ENCODE measurements at regions not wholly inside any gene's neighbourhood (a gene's known extent, or its start where the extent isn't known, plus 50 kb on each side); places are given as distances from the start of the nearest gene placed in this dataset.
"Not testable (repeated sequence)": the region's sequence is repeated elsewhere in the genome, so short reads cannot be mapped to it uniquely, and the experiment has no call there.

DNA sequence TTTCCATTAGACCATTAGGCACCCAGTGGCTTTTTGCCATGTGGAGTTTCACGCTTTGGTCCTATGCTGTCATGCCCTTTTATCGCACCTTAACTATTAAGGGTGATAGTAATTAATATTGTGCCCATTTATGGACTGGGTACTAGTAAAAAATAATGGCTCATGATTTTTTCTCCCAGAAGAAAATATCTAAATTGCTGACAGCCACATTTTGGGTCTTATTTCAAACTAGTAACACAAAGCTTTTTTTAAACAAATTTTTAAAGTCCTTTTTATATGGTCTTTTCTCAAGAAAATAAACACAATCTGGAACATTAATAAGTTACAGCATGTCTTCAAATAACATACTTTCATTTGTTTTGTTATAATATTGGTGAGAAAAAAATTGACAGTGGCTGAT, 179.7 kb downstream of the ANKRD7 start:
- H3K27me3 ChIP-seq (replicated peaks; ENCODE audit: control insufficient read depth, insufficient read depth, low read length) = no peaks in the 10 kb centered on the region
- TF ChIP-seq, protein P1, sequence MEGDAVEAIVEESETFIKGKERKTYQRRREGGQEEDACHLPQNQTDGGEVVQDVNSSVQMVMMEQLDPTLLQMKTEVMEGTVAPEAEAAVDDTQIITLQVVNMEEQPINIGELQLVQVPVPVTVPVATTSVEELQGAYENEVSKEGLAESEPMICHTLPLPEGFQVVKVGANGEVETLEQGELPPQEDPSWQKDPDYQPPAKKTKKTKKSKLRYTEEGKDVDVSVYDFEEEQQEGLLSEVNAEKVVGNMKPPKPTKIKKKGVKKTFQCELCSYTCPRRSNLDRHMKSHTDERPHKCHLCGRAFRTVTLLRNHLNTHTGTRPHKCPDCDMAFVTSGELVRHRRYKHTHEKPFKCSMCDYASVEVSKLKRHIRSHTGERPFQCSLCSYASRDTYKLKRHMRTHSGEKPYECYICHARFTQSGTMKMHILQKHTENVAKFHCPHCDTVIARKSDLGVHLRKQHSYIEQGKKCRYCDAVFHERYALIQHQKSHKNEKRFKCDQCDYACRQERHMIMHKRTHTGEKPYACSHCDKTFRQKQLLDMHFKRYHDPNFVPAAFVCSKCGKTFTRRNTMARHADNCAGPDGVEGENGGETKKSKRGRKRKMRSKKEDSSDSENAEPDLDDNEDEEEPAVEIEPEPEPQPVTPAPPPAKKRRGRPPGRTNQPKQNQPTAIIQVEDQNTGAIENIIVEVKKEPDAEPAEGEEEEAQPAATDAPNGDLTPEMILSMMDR (IDR thresholded peaks at IDR 0.05; ENCODE audit: insufficient read depth, low read length, poor library complexity, severe bottlenecking) = no peak
- DNase-seq (ENCODE audit: extremely low read depth, insufficient read length) = no peak
- H3K36me3 ChIP-seq (ENCODE audit: control insufficient read depth, insufficient read depth, low read length) = no peaks in the 10 kb centered on the region
- no peak overlapping the region for H3K4me3 ChIP-seq (replicated peaks; ENCODE audit: low read depth, low read length)

DNA sequence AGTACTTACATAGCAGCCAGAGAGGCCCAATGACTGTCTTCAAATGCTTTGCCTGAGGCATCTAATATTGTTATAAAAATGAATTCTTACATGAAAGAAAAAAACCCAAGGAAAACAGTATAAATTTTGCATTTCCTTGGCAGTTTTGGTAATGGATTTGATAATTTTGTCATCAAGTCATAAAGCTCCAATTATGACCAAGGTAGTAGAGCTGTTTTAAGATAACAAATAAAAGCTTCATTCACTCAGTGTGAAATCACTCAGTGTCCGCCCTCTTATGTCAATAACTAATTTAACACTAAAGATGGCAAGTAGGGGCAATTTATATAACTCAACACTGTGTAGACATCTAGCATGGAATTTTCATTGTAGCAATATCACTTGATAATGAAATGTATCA, 193.9 kb downstream of the ANKRD7 start:
- DNase-seq (ENCODE audit: extremely low read depth, insufficient read length) = no peak
- H3K36me3 ChIP-seq (ENCODE audit: control insufficient read depth, insufficient read depth, low read length) = no peaks in the 10 kb centered on the region
- H3K27me3 ChIP-seq (replicated peaks; ENCODE audit: control insufficient read depth, insufficient read depth, low read length) = no peaks in the 10 kb centered on the region
- no peak overlapping the region for H3K4me3 ChIP-seq (replicated peaks; ENCODE audit: low read depth, low read length)
- TF ChIP-seq, protein P1 (IDR thresholded peaks at IDR 0.05; ENCODE audit: insufficient read depth, low read length, poor library complexity, severe bottlenecking) = no peak

DNA sequence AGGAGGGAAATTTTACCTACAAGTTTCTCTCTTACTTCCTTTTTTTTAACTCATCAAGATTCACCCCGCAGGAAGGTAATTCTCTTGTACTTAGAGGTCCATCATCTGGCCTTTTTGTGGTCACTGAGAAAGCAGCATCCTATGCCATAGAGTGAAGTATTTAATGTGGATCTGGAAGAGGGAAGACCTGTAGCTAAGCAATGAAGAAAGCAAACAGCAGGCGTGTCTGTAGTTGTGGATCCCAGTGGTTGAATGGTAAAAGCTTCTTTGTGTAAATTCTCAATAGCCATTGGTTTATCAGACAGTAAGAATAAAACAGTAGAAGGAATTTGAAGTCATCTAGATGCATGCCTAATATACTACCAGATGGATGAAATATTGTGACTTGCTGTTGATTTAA, 196.4 kb downstream of the ANKRD7 start:
- H3K4me3 ChIP-seq (replicated peaks; ENCODE audit: low read depth, low read length) = no peak overlapping the region
- TF ChIP-seq, protein P1 (IDR thresholded peaks at IDR 0.05; ENCODE audit: insufficient read depth, low read length, poor library complexity, severe bottlenecking) = no peak
- DNase-seq (ENCODE audit: extremely low read depth, insufficient read length) = no peak
- H3K36me3 ChIP-seq (ENCODE audit: control insufficient read depth, insufficient read depth, low read length) = no peaks in the 10 kb centered on the region
- no peaks in the 10 kb centered on the region for H3K27me3 ChIP-seq (replicated peaks; ENCODE audit: control insufficient read depth, insufficient read depth, low read length)

DNA sequence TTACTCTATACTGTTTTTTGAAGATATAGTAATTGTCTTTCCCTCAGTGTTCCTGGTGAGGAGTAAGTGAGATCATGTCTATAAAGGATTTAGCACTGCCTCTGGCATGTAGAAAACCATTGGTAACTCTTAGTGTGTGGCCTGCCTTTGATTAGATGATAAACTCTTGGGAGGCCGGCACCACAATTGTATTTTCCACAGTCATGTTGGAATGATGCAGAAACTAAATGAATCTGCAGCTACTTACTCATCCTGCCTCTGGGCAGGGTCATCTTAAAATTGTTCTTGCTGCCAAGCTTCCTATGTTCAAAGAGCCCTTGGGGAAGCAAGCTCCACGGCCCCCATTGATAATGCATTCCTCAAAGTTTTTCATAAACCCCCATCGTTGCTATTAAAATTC, 204.6 kb downstream of the ANKRD7 start:
- H3K4me3 ChIP-seq (replicated peaks; ENCODE audit: low read depth, low read length) = no peak overlapping the region
- TF ChIP-seq, protein P1 (IDR thresholded peaks at IDR 0.05; ENCODE audit: insufficient read depth, low read length, poor library complexity, severe bottlenecking) = no peak
- no peaks in the 10 kb centered on the region for H3K36me3 ChIP-seq (ENCODE audit: control insufficient read depth, insufficient read depth, low read length)
- H3K27me3 ChIP-seq (replicated peaks; ENCODE audit: control insufficient read depth, insufficient read depth, low read length) = no peaks in the 10 kb centered on the region
- DNase-seq (ENCODE audit: extremely low read depth, insufficient read length) = no peak

DNA sequence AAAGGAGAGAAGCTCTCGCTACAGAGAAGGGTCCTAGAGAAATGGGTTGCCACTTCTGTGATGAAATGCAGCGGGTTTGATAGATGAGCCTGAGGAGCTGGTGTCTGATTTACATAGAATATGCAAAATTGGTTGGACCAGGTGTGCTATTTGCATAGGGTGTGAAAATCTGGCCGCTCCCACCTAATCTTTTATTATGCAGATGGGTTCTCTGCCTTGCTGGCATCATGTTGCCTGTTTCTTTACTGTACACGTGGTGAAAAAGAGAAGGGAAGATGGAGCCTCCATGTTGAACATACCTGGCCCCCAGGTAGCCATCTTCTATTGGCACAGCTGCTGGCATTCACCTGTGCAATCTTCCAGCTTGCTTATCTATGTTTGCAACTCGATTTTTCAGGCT, 212.2 kb downstream of the ANKRD7 start:
- no peak for DNase-seq (ENCODE audit: extremely low read depth, insufficient read length)
- H3K27me3 ChIP-seq (replicated peaks; ENCODE audit: control insufficient read depth, insufficient read depth, low read length) = no peaks in the 10 kb centered on the region
- TF ChIP-seq, protein P1 (IDR thresholded peaks at IDR 0.05; ENCODE audit: insufficient read depth, low read length, poor library complexity, severe bottlenecking) = no peak
- H3K4me3 ChIP-seq (replicated peaks; ENCODE audit: low read depth, low read length) = no peak overlapping the region
- H3K36me3 ChIP-seq (ENCODE audit: control insufficient read depth, insufficient read depth, low read length) = no peaks in the 10 kb centered on the region

DNA sequence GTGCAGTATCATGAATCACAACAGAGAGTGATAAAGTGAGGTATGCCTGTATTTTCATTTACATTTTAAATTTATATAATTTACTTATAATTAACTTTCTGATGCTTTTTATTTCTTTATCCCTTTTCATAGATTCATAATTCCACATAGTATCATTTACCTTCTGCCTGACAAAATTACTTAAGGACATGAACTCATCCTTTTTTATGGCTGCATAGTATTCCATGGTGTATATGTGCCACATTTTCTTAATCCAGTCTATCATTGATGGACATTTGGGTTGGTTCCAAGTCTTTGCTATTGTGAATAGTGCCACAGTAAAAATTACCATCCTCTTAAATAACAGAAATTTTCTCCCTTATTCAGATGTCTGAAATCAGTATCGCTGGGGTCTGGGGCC, 224.5 kb downstream of the ANKRD7 start:
- H3K27me3 ChIP-seq (replicated peaks; ENCODE audit: control insufficient read depth, insufficient read depth, low read length); H3K4me3 ChIP-seq (replicated peaks; ENCODE audit: low read depth, low read length): not testable (repeated sequence)

More for the DNA sequence above, 224.5 kb downstream of the ANKRD7 start:
- not testable (repeated sequence) for H3K36me3 ChIP-seq (ENCODE audit: control insufficient read depth, insufficient read depth, low read length); DNase-seq (ENCODE audit: extremely low read depth, insufficient read length)
